ENCODE measurements at regions not wholly inside any gene's neighbourhood (a gene's known extent, or its start where the extent isn't known, plus 50 kb on each side); places are given as distances from the start of the nearest gene placed in this dataset.
A peak's percentile ranks its signal among the peaks of the same experiment; 100 is the strongest.

DNA sequence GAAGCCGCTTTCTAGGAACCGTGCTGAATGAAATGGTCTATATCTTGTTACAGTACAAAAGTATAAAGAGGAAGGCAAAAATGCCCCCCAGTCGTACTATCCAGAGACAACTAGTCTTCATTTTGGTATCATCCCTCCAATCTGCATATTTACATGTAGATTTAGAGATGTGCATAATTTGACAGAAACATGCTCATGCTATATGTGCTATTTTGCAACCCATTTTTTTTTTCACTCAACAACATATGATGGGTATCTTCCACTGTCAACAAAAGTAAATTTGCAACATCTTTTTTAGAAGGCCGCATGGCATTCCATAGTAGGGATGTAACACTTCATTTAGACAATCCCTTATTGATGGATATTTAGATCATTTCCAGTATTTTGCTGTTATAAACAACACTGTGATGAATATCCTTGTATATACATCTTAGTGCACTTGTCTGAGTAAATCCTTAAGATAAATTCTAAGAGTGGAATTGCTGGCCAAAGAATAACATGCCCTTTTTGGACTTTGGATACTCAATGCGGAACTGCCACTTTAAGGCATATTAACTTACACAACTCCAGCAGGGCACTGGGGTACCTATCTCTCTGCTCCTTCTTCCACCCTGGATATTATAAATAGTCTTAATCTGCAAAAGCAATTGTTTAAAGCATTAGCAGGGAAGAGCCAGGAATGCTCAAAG lies 71.1 kb upstream of the SH3PXD2B start:
- TF ChIP-seq, protein P1, sequence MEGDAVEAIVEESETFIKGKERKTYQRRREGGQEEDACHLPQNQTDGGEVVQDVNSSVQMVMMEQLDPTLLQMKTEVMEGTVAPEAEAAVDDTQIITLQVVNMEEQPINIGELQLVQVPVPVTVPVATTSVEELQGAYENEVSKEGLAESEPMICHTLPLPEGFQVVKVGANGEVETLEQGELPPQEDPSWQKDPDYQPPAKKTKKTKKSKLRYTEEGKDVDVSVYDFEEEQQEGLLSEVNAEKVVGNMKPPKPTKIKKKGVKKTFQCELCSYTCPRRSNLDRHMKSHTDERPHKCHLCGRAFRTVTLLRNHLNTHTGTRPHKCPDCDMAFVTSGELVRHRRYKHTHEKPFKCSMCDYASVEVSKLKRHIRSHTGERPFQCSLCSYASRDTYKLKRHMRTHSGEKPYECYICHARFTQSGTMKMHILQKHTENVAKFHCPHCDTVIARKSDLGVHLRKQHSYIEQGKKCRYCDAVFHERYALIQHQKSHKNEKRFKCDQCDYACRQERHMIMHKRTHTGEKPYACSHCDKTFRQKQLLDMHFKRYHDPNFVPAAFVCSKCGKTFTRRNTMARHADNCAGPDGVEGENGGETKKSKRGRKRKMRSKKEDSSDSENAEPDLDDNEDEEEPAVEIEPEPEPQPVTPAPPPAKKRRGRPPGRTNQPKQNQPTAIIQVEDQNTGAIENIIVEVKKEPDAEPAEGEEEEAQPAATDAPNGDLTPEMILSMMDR (IDR thresholded peaks at IDR 0.05) = no peak
- no peak for TF ChIP-seq POLR2A (IDR thresholded peaks at IDR 0.05)
- intact Hi-C loops (cut with DNase I; ENCODE audit: low total_unique reads) = no loop called here
- no peak overlapping the region for H3K4me3 ChIP-seq (ENCODE audit: low read depth, poor library complexity, severe bottlenecking)
- DNase-seq (ENCODE audit: low spot score in 2 of 2) = no peak
- WGBS, 2 donors = 87 to 94% methylated on average over 5 of the region's 5 CpGs

DNA sequence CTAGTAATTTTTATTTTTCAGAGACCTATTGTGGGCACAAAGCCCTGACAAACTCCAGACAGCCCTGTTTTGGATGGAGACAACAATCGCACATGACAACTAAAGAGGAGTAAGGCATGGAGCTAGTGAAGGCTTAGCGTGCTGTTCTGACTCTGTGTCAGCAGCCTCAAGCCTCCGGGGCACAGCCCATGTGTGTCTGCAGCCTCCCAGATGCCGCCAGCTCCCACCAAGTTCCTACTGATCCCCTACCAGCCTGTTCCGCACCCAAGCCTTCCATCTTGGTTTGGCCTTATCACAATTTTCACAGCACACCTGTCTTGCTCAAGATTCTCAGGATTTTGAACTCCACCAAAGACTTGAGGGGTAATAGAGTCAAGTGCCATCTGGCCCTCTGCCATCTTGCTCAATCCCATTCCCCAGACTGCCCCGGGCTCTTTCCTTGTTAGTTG lies 70.3 kb upstream of the SH3PXD2B start:
- intact Hi-C loops (cut with DNase I; ENCODE audit: low total_unique reads) = no loop called here
- DNase-seq (ENCODE audit: low spot score in 2 of 2) = peak; percentile 16 to 63
- TF ChIP-seq, protein P1 (IDR thresholded peaks at IDR 0.05) = no peak
- TF ChIP-seq POLR2A (IDR thresholded peaks at IDR 0.05) = no peak
- no peak overlapping the region for H3K4me3 ChIP-seq (ENCODE audit: low read depth, poor library complexity, severe bottlenecking)
- WGBS, 2 donors = 64 to 67% methylated on average over 6 of the region's 6 CpGs

DNA sequence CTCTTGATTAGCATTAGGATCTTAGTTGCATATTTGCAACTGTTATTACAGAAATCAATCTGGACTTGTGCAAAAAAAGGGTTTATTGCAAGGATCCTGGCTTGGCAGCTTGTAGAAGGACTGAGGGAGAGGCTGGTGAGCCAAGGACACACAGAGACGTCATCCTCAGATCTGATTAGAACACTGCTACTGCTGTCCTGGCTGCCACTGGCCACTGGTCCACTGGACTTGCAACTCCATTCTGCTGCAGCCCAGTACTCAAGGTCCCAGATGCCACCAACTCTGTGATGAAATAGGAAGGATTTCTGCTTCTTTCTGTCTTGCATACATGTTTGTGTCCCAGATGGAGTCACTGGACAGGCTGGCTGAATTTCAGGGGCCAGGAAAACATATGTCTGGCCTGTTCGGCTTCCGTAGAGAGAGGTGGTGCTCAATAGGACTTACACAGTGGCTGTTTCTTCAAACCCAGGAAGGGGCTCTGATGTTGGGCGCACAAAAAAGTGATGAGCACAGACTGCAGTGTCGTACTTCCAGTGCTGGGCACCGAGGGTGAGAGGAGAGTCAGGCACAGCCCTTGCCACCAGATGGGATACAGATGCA lies 68.9 kb upstream of the SH3PXD2B start:
- 91 to 94% methylated on average over 6 of the region's 6 CpGs for WGBS, 2 donors
- no peak for TF ChIP-seq POLR2A (IDR thresholded peaks at IDR 0.05)
- TF ChIP-seq, protein P1 (IDR thresholded peaks at IDR 0.05) = no peak
- no peak overlapping the region for H3K4me3 ChIP-seq (ENCODE audit: low read depth, poor library complexity, severe bottlenecking)
- intact Hi-C loops (cut with DNase I; ENCODE audit: low total_unique reads) = no loop called here
- DNase-seq (ENCODE audit: low spot score in 2 of 2) = peak; percentile 13 to 61

DNA sequence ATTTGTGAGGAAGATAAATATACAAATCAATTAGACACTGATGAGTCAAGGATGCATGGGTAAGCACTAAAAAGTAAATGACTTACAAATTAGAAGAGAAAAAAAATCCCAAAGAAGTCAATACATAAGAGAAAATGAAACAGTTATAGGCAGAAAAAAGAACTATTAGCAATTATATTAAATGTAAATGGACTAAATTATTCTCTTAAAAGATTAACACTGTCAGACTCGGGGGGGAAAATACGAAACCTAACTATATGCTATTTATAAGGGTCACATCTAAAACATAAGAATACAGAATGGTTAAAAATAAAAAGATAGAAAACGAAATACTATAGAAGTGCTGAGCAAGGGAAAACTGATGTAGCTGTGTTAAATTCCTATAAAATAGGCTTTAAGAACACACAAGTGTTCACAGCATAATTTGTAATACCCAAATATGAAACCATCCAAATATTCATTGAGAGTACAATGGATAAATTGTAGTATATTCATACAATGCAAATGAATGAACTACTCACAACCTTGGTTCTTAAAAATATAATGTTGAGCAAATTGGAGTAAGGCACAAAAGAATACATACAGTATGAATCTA lies 67.1 kb upstream of the SH3PXD2B start:
- no peak for TF ChIP-seq POLR2A (IDR thresholded peaks at IDR 0.05)
- TF ChIP-seq, protein P1 (IDR thresholded peaks at IDR 0.05) = no peak
- intact Hi-C loops (cut with DNase I; ENCODE audit: low total_unique reads) = no loop called here
- no peak overlapping the region for H3K4me3 ChIP-seq (ENCODE audit: low read depth, poor library complexity, severe bottlenecking)
- no peak for DNase-seq (ENCODE audit: low spot score in 2 of 2)
- WGBS, 2 donors = 82 to 84% methylated on average over 3 of the region's 3 CpGs

DNA sequence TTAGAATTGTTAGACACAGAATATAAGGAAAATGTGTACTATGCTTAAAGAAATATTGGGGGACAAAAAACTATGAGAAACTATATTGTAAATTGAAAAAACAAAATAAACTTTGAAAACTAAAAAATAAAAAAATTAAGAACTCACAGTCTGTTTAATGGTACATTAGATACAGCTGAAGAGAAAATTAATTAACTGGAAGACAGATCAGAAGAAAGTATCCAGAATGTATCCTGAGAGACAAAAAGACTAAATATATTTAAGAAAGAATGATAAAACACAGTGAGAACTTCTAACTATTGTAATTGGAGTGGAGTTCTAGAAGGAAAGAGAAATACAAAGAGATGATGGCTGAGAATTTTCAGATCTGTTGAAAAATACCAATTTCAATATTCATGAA lies 57.6 kb upstream of the SH3PXD2B start:
- TF ChIP-seq, protein P1 (IDR thresholded peaks at IDR 0.05) = no peak
- TF ChIP-seq POLR2A (IDR thresholded peaks at IDR 0.05) = no peak

More for the DNA sequence above, 57.6 kb upstream of the SH3PXD2B start:
- DNase-seq (ENCODE audit: low spot score in 2 of 2) = no peak
- H3K4me3 ChIP-seq (ENCODE audit: low read depth, poor library complexity, severe bottlenecking) = no peak overlapping the region
- intact Hi-C loops (cut with DNase I; ENCODE audit: low total_unique reads) = no loop called here

Data from lower leg skin (tissue), 4 donors.